OCI-LY3 (cell line): ENCODE measurements at regions not wholly inside any gene's neighbourhood (a gene's known extent, or its start where the extent isn't known, plus 50 kb on each side); places are given as distances from the start of the nearest gene placed in this dataset.

ENCODE experiments used
- H2AFZ ChIP-seq: fragments of 200-600, 300-600 bp; shearing (Covaris generic); 2 replicates; pipeline ENCODE4 v1.6.0; 2014; ENCODE audit warnings: antibody characterized with exemption, low read depth, low read length
- H3K27ac ChIP-seq: fragments of 200-600, 300-600 bp; sonication (generic); 2 replicates; pipeline ENCODE4 v1.5.1; 2014; ENCODE audit warnings: mild to moderate bottlenecking, low read length, moderate library complexity, mixed read lengths
- H3K27me3 ChIP-seq: fragments of 200-600, 300-600 bp; sonication (generic); 2 replicates; pipeline ENCODE4 v1.6.1; 2014; ENCODE audit warnings: low read depth, low read length, mixed read lengths
- H3K36me3 ChIP-seq: fragments of 200-600, 300-600 bp; sonication (generic); replicated peaks from 2 replicates; pipeline ENCODE3; 2014; ENCODE audit warnings: low read depth, low read length, mixed read lengths
- H3K4me1 ChIP-seq: fragments of 300-600, 200-600 bp; sonication (generic); 2 replicates; pipeline ENCODE4 v1.6.1; 2014; ENCODE audit warnings: low read length, mixed read lengths
- H3K4me2 ChIP-seq: fragments of 200-600, 300-600 bp; sonication (generic); 2 replicates; pipeline ENCODE4 v1.6.1; 2014; ENCODE audit warnings: low read length, mixed read lengths
- H3K4me3 ChIP-seq: fragments of 300-600, 200-600 bp; sonication (generic); 2 replicates; pipeline ENCODE4 v1.5.1; 2014; ENCODE audit warnings: antibody characterized with exemption, mild to moderate bottlenecking, low read length, moderate library complexity
- H3K79me2 ChIP-seq: fragments of 300-600, 200-600 bp; shearing (Covaris generic); 2 replicates; pipeline ENCODE4 v1.6.1; 2014; ENCODE audit warnings: mild to moderate bottlenecking, low read length, mixed read lengths
- H3K9ac ChIP-seq: fragments of 300-600, 200-600 bp; shearing (Covaris generic); 2 replicates; pipeline ENCODE4 v1.6.0; 2014; ENCODE audit warnings: mild to moderate bottlenecking, low read length, moderate library complexity
- H3K9me3 ChIP-seq: fragments of 200-600, 300-600 bp; shearing (Covaris generic); 2 replicates; pipeline ENCODE4 v1.6.1; 2014; ENCODE audit warnings: low read length, mixed read lengths; ENCODE audit not compliant: insufficient read depth
- H4K20me1 ChIP-seq: fragments of 200-600, 300-600 bp; sonication (generic); 2 replicates; pipeline ENCODE4 v1.6.1; 2016; ENCODE audit warnings: low read length, mixed read lengths; ENCODE audit not compliant: insufficient read depth
- EZH2phosphoT487 ChIP-seq: fragments of 200-600 bp; shearing (Covaris generic); IDR thresholded peaks from 2 replicates; pipeline ENCODE4 v1.6.1; 2018; ENCODE audit warnings: antibody characterized with exemption, mixed run types, low read depth
- TF ChIP-seq, protein P1 (sequence below): fragments of 200-600, 300-600 bp; sonication (generic); IDR thresholded peaks from 2 replicates; pipeline ENCODE4 v1.5.1; 2014; ENCODE audit warnings: antibody characterized with exemption, low read length, low read depth

DNA sequence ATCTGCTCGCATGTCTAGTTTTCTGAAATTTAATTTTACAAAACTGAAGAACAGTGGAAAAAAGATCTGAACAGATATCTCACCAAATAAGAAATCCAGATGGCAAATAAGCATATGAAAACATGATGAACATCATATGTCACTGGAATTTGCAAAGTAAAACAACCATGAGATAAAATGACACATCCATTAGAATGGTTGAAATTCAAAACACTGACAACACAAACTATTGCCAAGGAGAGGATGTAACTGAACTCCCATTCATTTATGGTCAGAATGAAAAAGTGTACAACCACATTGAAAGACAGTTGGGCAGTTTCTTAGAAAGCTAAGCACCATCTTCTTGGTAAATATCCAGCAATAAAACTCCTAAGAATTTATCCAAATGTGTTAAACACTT lies 312.7 kb upstream of the NCAM2 start:
- Histone ChIP-seq H4K20me1 (no peaks in the 10 kb centered on the region), H3K4me3 (no peak overlapping the region), H3K4me1 (no peaks in the 10 kb centered on the region), H3K27me3 (no peaks in the 10 kb centered on the region), H3K4me2 (no peak overlapping the region), H3K9ac (no peak overlapping the region), H3K9me3 (no peaks in the 10 kb centered on the region), H3K79me2 (no peaks in the 10 kb centered on the region), H3K36me3 (no peaks in the 10 kb centered on the region), H2AFZ (no peak overlapping the region), H3K27ac (no peak overlapping the region)
- no peak for TF ChIP-seq EZH2phosphoT487
- TF ChIP-seq, protein P1, sequence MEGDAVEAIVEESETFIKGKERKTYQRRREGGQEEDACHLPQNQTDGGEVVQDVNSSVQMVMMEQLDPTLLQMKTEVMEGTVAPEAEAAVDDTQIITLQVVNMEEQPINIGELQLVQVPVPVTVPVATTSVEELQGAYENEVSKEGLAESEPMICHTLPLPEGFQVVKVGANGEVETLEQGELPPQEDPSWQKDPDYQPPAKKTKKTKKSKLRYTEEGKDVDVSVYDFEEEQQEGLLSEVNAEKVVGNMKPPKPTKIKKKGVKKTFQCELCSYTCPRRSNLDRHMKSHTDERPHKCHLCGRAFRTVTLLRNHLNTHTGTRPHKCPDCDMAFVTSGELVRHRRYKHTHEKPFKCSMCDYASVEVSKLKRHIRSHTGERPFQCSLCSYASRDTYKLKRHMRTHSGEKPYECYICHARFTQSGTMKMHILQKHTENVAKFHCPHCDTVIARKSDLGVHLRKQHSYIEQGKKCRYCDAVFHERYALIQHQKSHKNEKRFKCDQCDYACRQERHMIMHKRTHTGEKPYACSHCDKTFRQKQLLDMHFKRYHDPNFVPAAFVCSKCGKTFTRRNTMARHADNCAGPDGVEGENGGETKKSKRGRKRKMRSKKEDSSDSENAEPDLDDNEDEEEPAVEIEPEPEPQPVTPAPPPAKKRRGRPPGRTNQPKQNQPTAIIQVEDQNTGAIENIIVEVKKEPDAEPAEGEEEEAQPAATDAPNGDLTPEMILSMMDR, result no peak

DNA sequence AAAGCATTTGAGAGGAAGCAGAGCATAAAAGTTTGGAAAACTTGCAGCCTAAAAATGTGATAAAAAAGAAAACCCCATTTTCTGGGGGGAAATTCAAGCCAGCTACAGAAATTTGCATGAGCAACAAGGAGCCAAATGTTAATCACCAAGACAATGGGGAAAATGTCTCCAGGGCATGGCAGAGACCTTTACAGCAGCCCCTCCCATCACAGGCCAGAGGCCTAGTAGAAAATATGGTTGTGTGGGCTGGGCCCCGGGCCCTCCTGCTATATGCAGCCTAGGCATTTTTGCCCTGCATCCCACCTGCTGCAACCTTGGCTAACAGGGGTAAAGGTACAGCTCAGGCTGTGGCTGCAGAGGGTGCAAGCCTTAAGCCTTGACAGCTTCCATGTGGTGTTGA lies 299.6 kb upstream of the NCAM2 start:
- Histone ChIP-seq H4K20me1 (no peaks in the 10 kb centered on the region), H3K4me3 (no peak overlapping the region), H3K9me3 (no peaks in the 10 kb centered on the region), H3K4me1 (no peaks in the 10 kb centered on the region), H3K27me3 (no peaks in the 10 kb centered on the region), H3K4me2 (no peak overlapping the region), H3K27ac (no peak overlapping the region), H3K79me2 (no peaks in the 10 kb centered on the region), H2AFZ (no peak overlapping the region), H3K9ac (no peak overlapping the region), H3K36me3 (no peaks in the 10 kb centered on the region)
- TF ChIP-seq, protein P1, result no peak
- TF ChIP-seq EZH2phosphoT487, result no peak

DNA sequence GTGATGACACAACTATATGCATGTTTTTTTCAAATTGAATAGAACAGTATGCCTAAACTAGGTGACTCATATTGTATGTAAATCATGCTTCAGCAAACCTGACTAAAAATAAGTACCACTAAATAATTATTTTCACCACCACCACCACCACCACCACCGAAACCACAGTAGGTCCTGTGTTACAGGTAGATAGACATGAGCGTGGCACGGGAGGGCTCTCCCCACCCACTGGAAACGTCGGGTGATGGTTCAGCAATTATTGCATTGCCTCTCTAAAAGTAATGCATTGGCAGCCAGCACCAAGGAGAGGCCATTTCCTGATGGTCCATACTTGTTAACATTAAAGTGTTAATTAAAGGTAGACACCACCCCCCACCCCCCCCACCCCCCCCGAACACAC lies 297.0 kb upstream of the NCAM2 start:
- H3K4me3 ChIP-seq, result no peak overlapping the region
- no peak overlapping the region for H2AFZ ChIP-seq
- H3K9me3 ChIP-seq, result no peaks in the 10 kb centered on the region
- no peaks in the 10 kb centered on the region for H3K27me3 ChIP-seq
- no peak overlapping the region for H3K9ac ChIP-seq
- no peak overlapping the region for H3K27ac ChIP-seq
- TF ChIP-seq EZH2phosphoT487, result no peak
- TF ChIP-seq, protein P1, result no peak
- H3K4me2 ChIP-seq, result no peak overlapping the region
- H3K79me2 ChIP-seq, result no peaks in the 10 kb centered on the region
- no peaks in the 10 kb centered on the region for H3K4me1 ChIP-seq
- H4K20me1 ChIP-seq, result no peaks in the 10 kb centered on the region
- H3K36me3 ChIP-seq, result no peaks in the 10 kb centered on the region

DNA sequence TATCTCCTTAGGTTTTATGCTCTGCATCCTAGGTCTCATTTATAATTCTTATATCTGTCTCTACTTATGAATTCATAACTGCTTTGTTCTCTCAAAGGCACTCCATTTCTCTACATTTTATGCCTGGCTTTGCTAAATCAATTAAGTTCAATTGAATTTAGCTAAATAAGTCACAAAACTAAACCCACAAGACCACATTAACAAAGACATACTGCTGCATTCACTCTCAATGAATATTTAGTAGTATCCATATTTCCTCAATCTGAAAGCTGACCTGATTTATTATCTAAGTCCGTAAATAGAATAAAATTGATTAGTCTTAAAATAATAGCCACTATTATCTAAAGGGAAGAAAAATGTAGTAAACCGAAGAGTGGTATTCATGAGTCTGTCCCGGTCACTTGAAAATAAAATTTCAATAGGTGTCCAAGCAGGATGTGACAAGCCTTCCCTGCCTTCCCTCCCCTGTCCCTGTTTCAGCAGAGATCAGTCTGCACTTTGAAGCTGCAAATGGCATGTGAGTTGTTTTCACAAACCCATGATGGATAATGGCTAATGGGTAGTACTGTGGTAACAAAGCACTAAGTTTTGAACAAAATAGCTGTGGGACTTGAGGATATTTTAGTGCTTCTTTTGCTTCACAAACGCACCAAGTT lies 295.0 kb upstream of the NCAM2 start:
- Histone ChIP-seq H3K36me3 (no peaks in the 10 kb centered on the region), H4K20me1 (no peaks in the 10 kb centered on the region), H3K4me3 (no peak overlapping the region), H3K9ac (no peak overlapping the region), H3K4me2 (no peak overlapping the region), H3K4me1 (no peaks in the 10 kb centered on the region), H3K27ac (no peak overlapping the region), H3K27me3 (no peaks in the 10 kb centered on the region), H3K79me2 (no peaks in the 10 kb centered on the region), H3K9me3 (no peaks in the 10 kb centered on the region), H2AFZ (no peak overlapping the region)
- TF ChIP-seq, protein P1, result no peak
- TF ChIP-seq EZH2phosphoT487, result no peak
